ENCODE measurements at regions not wholly inside any gene's neighbourhood (a gene's known extent, or its start where the extent isn't known, plus 50 kb on each side); places are given as distances from the start of the nearest gene placed in this dataset.

DNA sequence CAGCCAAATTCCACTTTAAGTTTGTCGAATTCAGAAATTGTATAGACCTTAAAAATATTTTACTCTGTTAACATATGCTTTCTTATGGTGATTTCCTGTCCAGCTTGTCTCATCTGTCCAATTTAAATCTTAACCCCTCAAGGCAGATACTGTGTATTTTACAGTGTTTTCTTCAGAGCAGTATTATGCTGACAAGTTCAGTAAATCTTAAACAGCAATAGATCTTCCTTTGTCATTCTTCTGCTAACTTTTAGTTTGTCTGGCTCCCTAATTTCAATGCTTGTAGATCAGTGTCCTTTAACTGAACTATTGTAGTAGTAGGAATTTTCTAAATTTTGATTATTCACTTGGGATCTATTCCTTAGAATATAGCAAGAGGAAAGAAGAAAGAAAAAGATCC lies 52.8 kb upstream of the MEIS1 start:
- H3K4me3 ChIP-seq (ENCODE audit: low read length) = no peak overlapping the region
- H3K9ac ChIP-seq (ENCODE audit: low read length) = no peak overlapping the region
- H3K27ac ChIP-seq (ENCODE audit: low read depth, low read length) = no peak overlapping the region
- no peaks in the 10 kb centered on the region for H3K36me3 ChIP-seq (ENCODE audit: control insufficient read depth, insufficient read depth, low read length)
- no peaks in the 10 kb centered on the region for H3K27me3 ChIP-seq (ENCODE audit: control insufficient read depth, insufficient read depth, low read length)
- H3K4me1 ChIP-seq (ENCODE audit: control insufficient read depth, insufficient read depth, low read length) = no peaks in the 10 kb centered on the region

DNA sequence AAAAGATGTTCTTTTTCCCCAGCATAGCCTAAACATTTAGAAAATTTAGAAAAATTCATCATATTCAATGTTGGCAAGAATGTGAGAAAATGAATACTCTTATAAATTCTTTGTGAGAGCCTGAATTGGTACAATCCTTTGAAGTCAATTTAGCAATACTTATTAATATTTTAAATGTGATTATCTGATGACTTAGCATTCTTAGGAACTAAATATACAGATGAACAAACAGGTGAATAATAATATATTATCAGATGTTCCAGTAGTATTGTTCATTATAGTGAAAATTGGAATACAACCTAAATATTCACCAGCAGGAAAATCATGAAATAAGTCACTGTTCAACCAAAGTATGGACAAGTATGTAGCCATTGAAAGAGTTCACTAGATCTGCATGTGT lies 55.5 kb upstream of the MEIS1 start:
- no peaks in the 10 kb centered on the region for H3K27me3 ChIP-seq (ENCODE audit: control insufficient read depth, insufficient read depth, low read length)
- no peak overlapping the region for H3K4me3 ChIP-seq (ENCODE audit: low read length)
- no peaks in the 10 kb centered on the region for H3K36me3 ChIP-seq (ENCODE audit: control insufficient read depth, insufficient read depth, low read length)
- H3K9ac ChIP-seq (ENCODE audit: low read length) = no peak overlapping the region
- H3K4me1 ChIP-seq (ENCODE audit: control insufficient read depth, insufficient read depth, low read length) = no peaks in the 10 kb centered on the region
- no peak overlapping the region for H3K27ac ChIP-seq (ENCODE audit: low read depth, low read length)

DNA sequence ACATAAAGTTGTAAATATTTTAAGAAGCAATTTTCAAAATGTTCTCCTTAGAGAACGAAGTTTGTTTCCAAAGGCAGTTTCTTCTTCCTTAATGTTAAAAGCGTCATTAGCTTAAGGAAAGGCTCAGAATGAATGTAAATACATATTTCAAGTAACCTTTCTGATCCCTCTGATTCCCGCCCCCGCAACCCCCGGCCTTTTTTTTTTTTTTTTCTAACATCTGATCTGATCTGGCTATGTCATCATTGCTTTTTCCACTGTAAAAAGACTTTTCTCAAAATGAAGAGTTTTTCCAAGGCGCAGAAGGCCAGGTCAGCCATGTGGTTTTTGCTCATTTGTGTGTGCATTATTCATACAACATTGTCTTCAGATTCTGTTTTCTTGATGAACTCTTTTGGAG lies 57.1 kb upstream of the MEIS1 start:
- no peaks in the 10 kb centered on the region for H3K4me1 ChIP-seq (ENCODE audit: control insufficient read depth, insufficient read depth, low read length)
- H3K9ac ChIP-seq (ENCODE audit: low read length) = no peak overlapping the region
- H3K4me3 ChIP-seq (ENCODE audit: low read length) = no peak overlapping the region
- no peak overlapping the region for H3K27ac ChIP-seq (ENCODE audit: low read depth, low read length)
- H3K36me3 ChIP-seq (ENCODE audit: control insufficient read depth, insufficient read depth, low read length) = no peaks in the 10 kb centered on the region
- H3K27me3 ChIP-seq (ENCODE audit: control insufficient read depth, insufficient read depth, low read length) = no peaks in the 10 kb centered on the region

DNA sequence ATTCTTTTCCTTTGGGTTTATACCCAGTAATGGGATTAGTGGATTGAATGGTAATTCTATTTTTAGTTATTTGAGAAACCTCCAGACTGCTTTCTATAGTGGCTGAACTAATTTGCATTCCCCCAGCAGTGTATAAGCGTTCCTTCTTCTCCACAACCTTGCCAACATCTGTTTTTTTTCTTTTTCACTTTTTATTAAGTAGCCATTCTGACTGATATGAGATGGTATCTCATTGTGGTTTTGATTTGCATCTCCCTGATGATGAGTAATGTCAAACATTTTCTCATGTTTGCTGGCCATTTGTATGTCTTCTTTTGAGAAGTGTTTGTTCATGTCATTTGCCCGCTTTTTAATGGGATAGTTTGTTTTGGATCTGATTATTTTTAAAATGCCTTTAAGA lies 64.1 kb upstream of the MEIS1 start:
- no peaks in the 10 kb centered on the region for H3K27me3 ChIP-seq (ENCODE audit: control insufficient read depth, insufficient read depth, low read length)
- H3K36me3 ChIP-seq (ENCODE audit: control insufficient read depth, insufficient read depth, low read length) = no peaks in the 10 kb centered on the region
- H3K27ac ChIP-seq (ENCODE audit: low read depth, low read length) = no peak overlapping the region
- no peak overlapping the region for H3K9ac ChIP-seq (ENCODE audit: low read length)
- no peak overlapping the region for H3K4me3 ChIP-seq (ENCODE audit: low read length)
- H3K4me1 ChIP-seq (ENCODE audit: control insufficient read depth, insufficient read depth, low read length) = peaks cover 1% of the 10 kb centered on the region

DNA sequence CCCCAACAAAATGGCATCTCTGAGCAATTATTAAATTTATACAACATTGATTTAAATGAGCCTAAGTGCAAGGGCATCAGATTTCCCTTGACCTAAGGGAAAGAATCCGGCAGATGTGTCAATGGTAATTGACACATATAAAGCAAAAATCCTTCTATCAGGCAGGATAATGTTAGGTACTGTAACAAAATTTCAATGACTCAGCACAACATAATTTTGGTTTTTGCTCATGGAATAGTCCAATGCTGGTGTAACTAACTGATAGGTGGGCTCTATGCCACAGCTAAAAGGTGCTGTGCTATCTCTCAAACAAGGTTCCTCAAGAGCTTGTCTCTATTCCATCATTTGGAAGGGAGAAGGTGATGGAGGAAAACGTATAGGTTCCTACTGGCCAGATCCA lies 68.3 kb upstream of the MEIS1 start:
- Histone ChIP-seq H3K4me3 (ENCODE audit: low read length) (no peak overlapping the region), H3K27me3 (ENCODE audit: control insufficient read depth, insufficient read depth, low read length) (no peaks in the 10 kb centered on the region), H3K9ac (ENCODE audit: low read length) (no peak overlapping the region), H3K27ac (ENCODE audit: low read depth, low read length) (no peak overlapping the region), H3K4me1 (ENCODE audit: control insufficient read depth, insufficient read depth, low read length) (peaks cover 11% of the 10 kb centered on the region), H3K36me3 (ENCODE audit: control insufficient read depth, insufficient read depth, low read length) (no peaks in the 10 kb centered on the region)

DNA sequence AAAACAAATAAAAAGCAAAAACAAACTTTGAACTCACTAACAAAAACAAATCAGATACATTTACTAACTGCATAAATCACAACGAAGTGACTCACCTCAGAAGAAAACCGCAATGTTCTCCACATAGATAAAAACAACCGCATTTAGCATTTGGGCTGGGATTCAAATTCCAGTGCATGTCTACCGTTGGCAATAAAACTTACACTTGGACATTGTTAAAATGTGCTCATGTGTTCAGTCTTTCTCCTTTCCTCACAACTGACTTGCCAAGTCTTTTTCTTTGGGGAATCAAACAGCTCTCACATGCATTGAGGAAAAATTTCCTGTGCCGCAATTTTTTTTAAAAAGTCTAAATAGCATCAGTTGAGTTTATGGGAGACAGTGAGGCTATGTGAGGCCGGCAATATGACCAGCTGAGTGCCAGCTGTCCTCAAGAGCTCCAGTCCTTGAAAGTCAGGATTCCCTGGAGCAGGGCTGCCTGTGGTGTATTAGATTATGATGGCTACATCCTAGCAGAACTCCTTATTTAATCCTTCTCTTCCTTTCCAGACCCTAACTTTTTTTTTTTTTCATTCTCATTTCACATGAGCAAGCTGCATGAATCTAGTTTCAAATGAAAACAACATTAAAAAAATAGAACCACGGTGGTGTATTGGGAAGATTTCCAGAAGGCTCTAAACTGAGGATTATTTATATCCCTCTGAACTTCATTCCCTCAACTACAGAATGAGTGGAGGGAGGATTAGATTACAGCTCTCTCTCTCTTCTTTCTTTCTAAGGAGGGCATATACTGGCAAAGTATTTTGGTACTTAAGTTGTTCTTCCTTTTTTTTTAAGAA lies 70.2 kb upstream of the MEIS1 start:
- no peaks in the 10 kb centered on the region for H3K36me3 ChIP-seq (ENCODE audit: control insufficient read depth, insufficient read depth, low read length)
- no peak overlapping the region for H3K9ac ChIP-seq (ENCODE audit: low read length)
- peaks cover 11% of the 10 kb centered on the region for H3K4me1 ChIP-seq (ENCODE audit: control insufficient read depth, insufficient read depth, low read length)
- H3K27ac ChIP-seq (ENCODE audit: low read depth, low read length) = peak overlapping the region; percentile 69
- no peaks in the 10 kb centered on the region for H3K27me3 ChIP-seq (ENCODE audit: control insufficient read depth, insufficient read depth, low read length)
- H3K4me3 ChIP-seq (ENCODE audit: low read length) = no peak overlapping the region

DNA sequence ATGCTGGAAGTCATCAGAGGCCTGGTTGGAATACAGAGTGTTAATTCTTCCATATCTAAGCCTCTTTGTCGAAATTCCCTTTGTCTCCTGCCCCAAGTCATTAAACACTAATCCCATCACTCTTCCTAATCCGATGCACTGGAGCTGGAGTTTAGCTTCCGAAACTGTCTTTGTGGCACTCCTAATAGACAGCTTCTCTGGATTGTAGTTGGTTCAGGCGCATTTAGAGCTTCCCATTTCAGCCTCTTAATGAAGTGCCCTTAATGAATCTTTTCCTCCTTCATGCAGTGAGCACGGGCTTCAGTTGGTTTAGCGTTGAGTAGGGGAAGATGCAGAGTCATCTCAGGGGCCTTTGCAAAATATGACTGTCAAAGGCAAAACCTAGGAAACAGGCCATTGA lies 72.2 kb upstream of the MEIS1 start:
- Histone ChIP-seq H3K36me3 (ENCODE audit: control insufficient read depth, insufficient read depth, low read length) (no peaks in the 10 kb centered on the region), H3K4me1 (ENCODE audit: control insufficient read depth, insufficient read depth, low read length) (peaks cover 11% of the 10 kb centered on the region), H3K4me3 (ENCODE audit: low read length) (no peak overlapping the region), H3K9ac (ENCODE audit: low read length) (no peak overlapping the region), H3K27ac (ENCODE audit: low read depth, low read length) (no peak overlapping the region), H3K27me3 (ENCODE audit: control insufficient read depth, insufficient read depth, low read length) (no peaks in the 10 kb centered on the region)

GRCh38 chr2:66346231-66346664 lies 88.7 kb upstream of the MEIS1 start:
- Histone ChIP-seq H3K4me3 (ENCODE audit: low read length) (no peak overlapping the region), H3K9ac (ENCODE audit: low read length) (no peak overlapping the region), H3K36me3 (ENCODE audit: control insufficient read depth, insufficient read depth, low read length) (no peaks in the 10 kb centered on the region), H3K27ac (ENCODE audit: low read depth, low read length) (no peak overlapping the region), H3K4me1 (ENCODE audit: control insufficient read depth, insufficient read depth, low read length) (no peaks in the 10 kb centered on the region), H3K27me3 (ENCODE audit: control insufficient read depth, insufficient read depth, low read length) (no peaks in the 10 kb centered on the region)

DNA sequence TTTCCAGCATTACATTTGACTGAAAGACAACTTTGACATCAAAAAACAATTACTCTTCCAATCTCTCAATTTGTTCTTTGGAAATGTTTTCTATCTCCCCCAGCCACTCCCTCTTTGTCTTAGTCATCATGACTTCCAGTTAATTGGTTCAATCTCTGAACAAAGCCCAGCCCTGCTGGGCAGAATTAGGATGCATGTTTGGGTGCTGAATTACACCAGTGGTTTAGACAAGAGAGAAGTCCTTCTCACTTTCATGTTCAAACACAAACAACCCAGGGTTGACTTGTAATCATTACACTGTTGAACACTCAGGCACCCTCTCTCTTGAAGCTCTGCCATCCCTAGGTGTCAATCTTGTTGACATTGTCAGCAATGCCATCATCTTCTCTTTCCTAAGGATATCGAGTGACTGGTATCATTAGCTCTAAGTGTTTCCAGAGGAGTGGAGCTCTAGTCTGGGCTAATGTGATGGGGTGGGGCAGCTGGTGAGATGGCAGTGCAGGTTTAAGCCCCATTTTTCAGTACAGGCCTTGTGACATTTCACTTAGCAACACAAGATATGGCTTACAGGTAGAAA lies 90.8 kb upstream of the MEIS1 start:
- H3K36me3 ChIP-seq (ENCODE audit: control insufficient read depth, insufficient read depth, low read length) = no peaks in the 10 kb centered on the region
- no peaks in the 10 kb centered on the region for H3K4me1 ChIP-seq (ENCODE audit: control insufficient read depth, insufficient read depth, low read length)
- H3K27ac ChIP-seq (ENCODE audit: low read depth, low read length) = no peak overlapping the region
- H3K27me3 ChIP-seq (ENCODE audit: control insufficient read depth, insufficient read depth, low read length) = no peaks in the 10 kb centered on the region
- H3K4me3 ChIP-seq (ENCODE audit: low read length) = no peak overlapping the region
- H3K9ac ChIP-seq (ENCODE audit: low read length) = no peak overlapping the region

DNA sequence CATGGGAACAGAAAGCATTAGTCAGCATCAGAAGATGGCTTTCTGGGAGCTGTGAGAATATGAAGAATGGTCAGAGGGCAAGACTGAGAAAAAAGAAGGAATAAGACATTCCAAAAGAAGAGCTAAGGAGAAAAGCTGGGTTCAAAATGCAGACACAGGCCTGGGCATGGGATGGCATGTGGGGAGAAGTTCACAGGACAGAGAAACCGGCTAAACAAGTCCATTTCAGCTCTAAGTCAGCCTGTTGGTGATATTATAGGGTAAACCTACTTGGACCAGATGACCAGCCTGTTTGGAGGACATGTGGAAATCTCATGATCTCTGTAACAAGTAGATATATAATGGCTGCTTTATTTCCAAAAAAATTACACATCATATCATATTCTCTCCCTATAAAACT lies 91.7 kb upstream of the MEIS1 start:
- H3K36me3 ChIP-seq (ENCODE audit: control insufficient read depth, insufficient read depth, low read length) = no peaks in the 10 kb centered on the region
- no peak overlapping the region for H3K27ac ChIP-seq (ENCODE audit: low read depth, low read length)
- H3K4me1 ChIP-seq (ENCODE audit: control insufficient read depth, insufficient read depth, low read length) = no peaks in the 10 kb centered on the region
- no peak overlapping the region for H3K9ac ChIP-seq (ENCODE audit: low read length)
- no peak overlapping the region for H3K4me3 ChIP-seq (ENCODE audit: low read length)
- no peaks in the 10 kb centered on the region for H3K27me3 ChIP-seq (ENCODE audit: control insufficient read depth, insufficient read depth, low read length)

DNA sequence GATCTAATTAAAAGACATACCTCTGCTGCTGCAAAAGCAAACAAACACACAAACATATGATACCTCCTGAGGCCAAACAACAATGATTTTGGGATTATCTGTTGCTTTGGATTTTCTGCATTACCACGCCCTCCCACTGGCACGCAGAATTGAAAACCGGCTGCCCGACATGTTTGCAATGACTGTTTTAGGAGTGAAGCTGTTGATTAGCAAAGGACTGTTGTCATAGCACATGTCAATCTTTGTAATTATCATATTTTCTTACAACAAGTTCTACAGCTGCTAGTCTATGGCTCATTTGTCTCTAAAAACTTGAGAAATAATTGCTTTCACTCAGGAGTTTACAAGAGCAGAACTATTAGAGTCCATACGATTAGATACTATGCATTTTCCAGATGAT lies 94.4 kb upstream of the MEIS1 start:
- Histone ChIP-seq H3K27ac (ENCODE audit: low read depth, low read length) (no peak overlapping the region), H3K27me3 (ENCODE audit: control insufficient read depth, insufficient read depth, low read length) (no peaks in the 10 kb centered on the region), H3K9ac (ENCODE audit: low read length) (no peak overlapping the region), H3K4me3 (ENCODE audit: low read length) (no peak overlapping the region), H3K36me3 (ENCODE audit: control insufficient read depth, insufficient read depth, low read length) (no peaks in the 10 kb centered on the region), H3K4me1 (ENCODE audit: control insufficient read depth, insufficient read depth, low read length) (no peaks in the 10 kb centered on the region)

DNA sequence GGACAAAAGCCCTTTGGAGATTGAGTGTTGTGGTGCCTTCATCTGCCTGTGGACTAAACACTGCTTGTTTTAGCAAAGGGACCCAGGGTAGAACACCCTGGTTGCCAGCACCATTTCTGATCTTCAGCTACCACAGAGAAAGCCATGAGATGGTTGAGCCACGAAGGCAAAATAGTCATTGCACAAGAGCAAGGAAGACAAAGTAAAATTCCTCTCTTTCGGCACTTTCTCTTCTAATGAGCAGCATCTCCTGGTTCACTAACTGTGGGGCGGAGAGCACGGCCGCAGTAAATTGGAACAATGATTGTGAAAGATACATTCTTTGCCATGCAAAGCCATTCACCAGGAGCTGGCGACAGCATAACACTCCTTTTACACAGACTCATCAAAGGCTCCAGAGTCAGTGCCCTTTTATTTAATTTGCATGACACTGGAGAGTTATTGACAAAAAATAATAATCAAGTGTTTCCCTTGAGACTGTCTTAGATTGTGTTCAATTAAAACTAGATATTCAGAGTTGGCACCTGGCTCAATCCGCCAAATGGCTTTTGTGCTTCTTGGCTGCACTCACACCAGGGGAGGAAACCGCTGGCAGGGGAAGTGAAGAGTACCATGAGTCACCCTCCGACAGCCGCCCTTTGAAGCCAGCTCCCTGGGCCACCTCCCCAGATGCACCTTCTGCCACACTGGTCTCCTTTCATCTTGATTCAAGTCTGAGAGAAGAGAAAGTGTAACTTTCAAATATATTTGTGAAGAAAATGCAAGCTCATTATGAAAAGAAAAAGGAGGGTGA lies 100.5 kb upstream of the MEIS1 start:
- Histone ChIP-seq H3K9ac (ENCODE audit: low read length) (no peak overlapping the region), H3K36me3 (ENCODE audit: control insufficient read depth, insufficient read depth, low read length) (no peaks in the 10 kb centered on the region), H3K4me1 (ENCODE audit: control insufficient read depth, insufficient read depth, low read length) (no peaks in the 10 kb centered on the region), H3K4me3 (ENCODE audit: low read length) (no peak overlapping the region), H3K27ac (ENCODE audit: low read depth, low read length) (no peak overlapping the region), H3K27me3 (ENCODE audit: control insufficient read depth, insufficient read depth, low read length) (no peaks in the 10 kb centered on the region)
